ENCODE measurements at regions not wholly inside any gene's neighbourhood (a gene's known extent, or its start where the extent isn't known, plus 50 kb on each side); places are given as distances from the start of the nearest gene placed in this dataset.
A peak's percentile ranks its signal among the peaks of the same experiment; 100 is the strongest.
"Not testable (repeated sequence)": the region's sequence is repeated elsewhere in the genome, so short reads cannot be mapped to it uniquely, and the experiment has no call there.

GRCh38 chr5:123947797-123948196 lies 435.8 kb downstream of the CSNK1G3 start:
- no peaks in the 10 kb centered on the region for H3K79me2 ChIP-seq (ENCODE audit: control insufficient read depth, insufficient read depth, low read length, unreplicated experiment)
- H3K36me3 ChIP-seq (ENCODE audit: insufficient read depth, low read length), result no peaks in the 10 kb centered on the region
- H2AFZ ChIP-seq (ENCODE audit: low read length, unreplicated experiment), result no peak overlapping the region
- no peak overlapping the region for H3K27ac ChIP-seq (ENCODE audit: low read depth, low read length)
- no peaks in the 10 kb centered on the region for H3K27me3 ChIP-seq (ENCODE audit: insufficient read depth, low read length)
- H3K4me1 ChIP-seq (ENCODE audit: control insufficient read depth, insufficient read depth, low read length, unreplicated experiment), result peaks cover 19% of the 10 kb centered on the region
- H3K4me3 ChIP-seq (ENCODE audit: low read depth, low read length), result no peak overlapping the region

DNA sequence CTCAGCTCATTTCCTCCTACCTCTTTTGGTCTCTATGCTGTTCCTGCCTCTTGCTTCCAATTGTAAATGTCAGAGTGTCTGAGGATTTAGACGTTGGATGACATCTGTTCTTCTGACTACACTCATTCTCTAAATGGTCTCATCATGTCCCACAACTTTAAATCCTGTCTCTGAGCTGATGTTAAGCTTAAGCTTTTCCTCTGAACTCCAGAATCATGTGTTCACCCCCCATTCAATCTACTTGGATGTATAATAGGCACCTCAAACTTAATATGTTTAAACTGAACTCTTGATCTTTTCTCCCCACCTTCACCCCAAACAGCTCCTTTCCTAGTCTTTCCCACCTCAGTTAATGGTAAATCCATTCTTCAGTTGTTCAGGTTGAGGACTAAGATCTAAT lies 433.6 kb downstream of the CSNK1G3 start:
- Histone ChIP-seq H3K79me2 (ENCODE audit: control insufficient read depth, insufficient read depth, low read length, unreplicated experiment) (no peaks in the 10 kb centered on the region), H3K4me3 (ENCODE audit: low read depth, low read length) (no peak overlapping the region), H3K36me3 (ENCODE audit: insufficient read depth, low read length) (no peaks in the 10 kb centered on the region), H2AFZ (ENCODE audit: low read length, unreplicated experiment) (no peak overlapping the region), H3K4me1 (ENCODE audit: control insufficient read depth, insufficient read depth, low read length, unreplicated experiment) (peaks cover 3% of the 10 kb centered on the region), H3K27ac (ENCODE audit: low read depth, low read length) (no peak overlapping the region), H3K27me3 (ENCODE audit: insufficient read depth, low read length) (no peaks in the 10 kb centered on the region)

GRCh38 chr5:123943151-123943550 lies 431.2 kb downstream of the CSNK1G3 start:
- H2AFZ ChIP-seq (ENCODE audit: low read length, unreplicated experiment), result no peak overlapping the region
- no peak overlapping the region for H3K4me3 ChIP-seq (ENCODE audit: low read depth, low read length)
- no peaks in the 10 kb centered on the region for H3K36me3 ChIP-seq (ENCODE audit: insufficient read depth, low read length)
- H3K4me1 ChIP-seq (ENCODE audit: control insufficient read depth, insufficient read depth, low read length, unreplicated experiment), result no peaks in the 10 kb centered on the region
- no peaks in the 10 kb centered on the region for H3K27me3 ChIP-seq (ENCODE audit: insufficient read depth, low read length)
- H3K79me2 ChIP-seq (ENCODE audit: control insufficient read depth, insufficient read depth, low read length, unreplicated experiment), result no peaks in the 10 kb centered on the region
- no peak overlapping the region for H3K27ac ChIP-seq (ENCODE audit: low read depth, low read length)

GRCh38 chr5:123940416-123940815 lies 428.4 kb downstream of the CSNK1G3 start:
- H3K36me3 ChIP-seq (ENCODE audit: insufficient read depth, low read length), result no peaks in the 10 kb centered on the region
- no peaks in the 10 kb centered on the region for H3K27me3 ChIP-seq (ENCODE audit: insufficient read depth, low read length)
- H2AFZ ChIP-seq (ENCODE audit: low read length, unreplicated experiment), result no peak overlapping the region
- H3K79me2 ChIP-seq (ENCODE audit: control insufficient read depth, insufficient read depth, low read length, unreplicated experiment), result no peaks in the 10 kb centered on the region
- H3K4me3 ChIP-seq (ENCODE audit: low read depth, low read length), result no peak overlapping the region
- no peak overlapping the region for H3K27ac ChIP-seq (ENCODE audit: low read depth, low read length)
- no peaks in the 10 kb centered on the region for H3K4me1 ChIP-seq (ENCODE audit: control insufficient read depth, insufficient read depth, low read length, unreplicated experiment)

DNA sequence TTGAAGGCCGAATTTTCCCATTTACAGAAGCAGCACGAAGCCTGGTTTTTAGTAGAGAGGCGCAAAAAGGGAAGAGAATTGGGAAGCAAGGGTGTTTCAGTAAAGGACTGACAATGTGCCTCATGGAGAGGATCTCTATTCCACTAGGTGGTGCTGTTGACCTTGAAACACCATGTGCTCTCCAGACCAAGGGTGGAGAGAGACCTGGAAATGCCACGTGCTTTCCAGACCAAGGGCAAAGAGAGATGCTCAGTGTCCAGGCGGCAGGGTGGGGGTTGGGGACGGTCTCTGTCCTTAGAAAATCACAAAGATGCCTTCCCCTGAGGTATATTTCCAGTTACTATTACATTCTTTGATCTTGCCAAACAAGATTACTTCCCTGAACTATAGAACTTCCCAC lies 425.3 kb downstream of the CSNK1G3 start:
- H3K27ac ChIP-seq (ENCODE audit: low read depth, low read length), result no peak overlapping the region
- H3K27me3 ChIP-seq (ENCODE audit: insufficient read depth, low read length), result no peaks in the 10 kb centered on the region
- no peaks in the 10 kb centered on the region for H3K4me1 ChIP-seq (ENCODE audit: control insufficient read depth, insufficient read depth, low read length, unreplicated experiment)
- no peaks in the 10 kb centered on the region for H3K36me3 ChIP-seq (ENCODE audit: insufficient read depth, low read length)
- no peak overlapping the region for H2AFZ ChIP-seq (ENCODE audit: low read length, unreplicated experiment)
- no peak overlapping the region for H3K4me3 ChIP-seq (ENCODE audit: low read depth, low read length)
- no peaks in the 10 kb centered on the region for H3K79me2 ChIP-seq (ENCODE audit: control insufficient read depth, insufficient read depth, low read length, unreplicated experiment)

GRCh38 chr5:123936548-123936947 lies 424.6 kb downstream of the CSNK1G3 start:
- Histone ChIP-seq H3K4me1 (ENCODE audit: control insufficient read depth, insufficient read depth, low read length, unreplicated experiment) (no peaks in the 10 kb centered on the region), H2AFZ (ENCODE audit: low read length, unreplicated experiment) (no peak overlapping the region), H3K79me2 (ENCODE audit: control insufficient read depth, insufficient read depth, low read length, unreplicated experiment) (no peaks in the 10 kb centered on the region), H3K36me3 (ENCODE audit: insufficient read depth, low read length) (no peaks in the 10 kb centered on the region), H3K27ac (ENCODE audit: low read depth, low read length) (no peak overlapping the region), H3K4me3 (ENCODE audit: low read depth, low read length) (no peak overlapping the region), H3K27me3 (ENCODE audit: insufficient read depth, low read length) (no peaks in the 10 kb centered on the region)

DNA sequence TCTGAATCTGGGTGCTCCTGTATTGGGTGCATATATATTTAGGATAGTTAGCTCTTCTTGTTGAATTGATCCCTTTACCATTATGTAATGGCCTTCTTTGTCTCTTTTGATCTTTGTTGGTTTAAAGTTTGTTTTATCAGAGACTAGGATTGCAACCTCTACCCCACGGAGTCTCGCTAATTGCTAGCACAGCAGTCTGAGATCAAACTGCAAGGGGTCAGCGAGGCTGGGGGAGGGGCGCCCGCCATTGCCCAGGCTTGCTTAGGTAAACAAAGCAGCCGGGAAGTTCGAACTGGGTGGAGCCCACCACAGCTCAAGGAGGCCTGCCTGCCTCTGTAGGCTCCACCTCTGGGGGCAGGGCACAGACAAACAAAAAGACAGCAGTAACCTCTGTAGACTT lies 421.8 kb downstream of the CSNK1G3 start:
- H3K36me3 ChIP-seq (ENCODE audit: insufficient read depth, low read length); H3K4me1 ChIP-seq (ENCODE audit: control insufficient read depth, insufficient read depth, low read length, unreplicated experiment); H3K27me3 ChIP-seq (ENCODE audit: insufficient read depth, low read length); H3K27ac ChIP-seq (ENCODE audit: low read depth, low read length); H3K79me2 ChIP-seq (ENCODE audit: control insufficient read depth, insufficient read depth, low read length, unreplicated experiment); H3K4me3 ChIP-seq (ENCODE audit: low read depth, low read length); H2AFZ ChIP-seq (ENCODE audit: low read length, unreplicated experiment): not testable (repeated sequence)

DNA sequence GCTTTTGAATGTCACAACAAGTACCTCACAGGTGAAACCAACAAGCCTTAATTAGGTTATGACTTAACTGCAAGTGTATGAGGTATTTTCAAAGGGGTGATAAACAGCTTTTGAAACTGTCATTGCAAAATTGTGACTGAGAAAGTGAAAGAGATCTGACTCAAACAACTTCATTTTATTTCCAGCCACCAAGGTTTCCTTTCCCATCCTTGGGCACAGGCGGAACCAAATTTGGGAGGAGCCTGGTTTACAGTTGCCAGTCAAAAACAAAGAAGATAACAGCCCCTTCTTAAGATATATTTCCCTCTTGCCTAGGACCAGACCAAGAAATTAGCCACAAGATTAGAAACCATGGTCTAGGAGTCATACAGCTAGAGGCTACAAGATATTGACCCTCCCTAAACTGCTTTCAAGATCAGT lies 417.1 kb downstream of the CSNK1G3 start:
- H3K27ac ChIP-seq (ENCODE audit: low read depth, low read length), result no peak overlapping the region
- H3K4me1 ChIP-seq (ENCODE audit: control insufficient read depth, insufficient read depth, low read length, unreplicated experiment), result no peaks in the 10 kb centered on the region
- no peak overlapping the region for H2AFZ ChIP-seq (ENCODE audit: low read length, unreplicated experiment)
- no peaks in the 10 kb centered on the region for H3K36me3 ChIP-seq (ENCODE audit: insufficient read depth, low read length)
- no peaks in the 10 kb centered on the region for H3K27me3 ChIP-seq (ENCODE audit: insufficient read depth, low read length)
- H3K79me2 ChIP-seq (ENCODE audit: control insufficient read depth, insufficient read depth, low read length, unreplicated experiment), result no peaks in the 10 kb centered on the region
- no peak overlapping the region for H3K4me3 ChIP-seq (ENCODE audit: low read depth, low read length)

DNA sequence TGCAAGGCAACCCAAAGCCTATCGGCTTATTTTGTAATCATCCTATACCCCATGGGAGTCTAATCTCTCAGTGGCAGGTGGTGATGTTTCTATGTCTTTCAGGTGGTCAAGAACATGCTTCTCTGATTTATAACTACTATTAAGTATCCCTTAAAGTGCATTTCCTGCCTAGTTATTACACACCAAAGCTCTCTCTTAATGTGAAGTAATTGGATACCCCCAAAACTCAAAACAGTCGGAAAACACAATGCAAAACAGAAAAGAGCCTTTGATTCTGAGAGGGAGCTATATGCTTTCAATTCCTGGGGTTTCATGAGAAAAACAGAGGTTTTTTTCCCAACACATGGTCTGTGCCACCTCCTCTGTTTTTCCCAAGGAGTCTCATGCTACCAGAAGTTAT lies 416.4 kb downstream of the CSNK1G3 start:
- Histone ChIP-seq H3K27me3 (ENCODE audit: insufficient read depth, low read length) (no peaks in the 10 kb centered on the region), H3K79me2 (ENCODE audit: control insufficient read depth, insufficient read depth, low read length, unreplicated experiment) (no peaks in the 10 kb centered on the region), H3K27ac (ENCODE audit: low read depth, low read length) (no peak overlapping the region), H2AFZ (ENCODE audit: low read length, unreplicated experiment) (no peak overlapping the region), H3K4me1 (ENCODE audit: control insufficient read depth, insufficient read depth, low read length, unreplicated experiment) (no peaks in the 10 kb centered on the region), H3K4me3 (ENCODE audit: low read depth, low read length) (no peak overlapping the region), H3K36me3 (ENCODE audit: insufficient read depth, low read length) (no peaks in the 10 kb centered on the region)

- H3K36me3 ChIP-seq (ENCODE audit: insufficient read depth, low read length), result no peaks in the 10 kb centered on the region
Observed at GRCh38 chr5:123921193-123921592, 409.2 kb downstream of the CSNK1G3 start.

GRCh38 chr5:123916345-123917121 lies 404.6 kb downstream of the CSNK1G3 start:
- Histone ChIP-seq H2AFZ (ENCODE audit: low read length, unreplicated experiment) (no peak overlapping the region), H3K27ac (ENCODE audit: low read depth, low read length) (no peak overlapping the region), H3K4me1 (ENCODE audit: control insufficient read depth, insufficient read depth, low read length, unreplicated experiment) (no peaks in the 10 kb centered on the region), H3K27me3 (ENCODE audit: insufficient read depth, low read length) (no peaks in the 10 kb centered on the region), H3K36me3 (ENCODE audit: insufficient read depth, low read length) (no peaks in the 10 kb centered on the region), H3K79me2 (ENCODE audit: control insufficient read depth, insufficient read depth, low read length, unreplicated experiment) (no peaks in the 10 kb centered on the region), H3K4me3 (ENCODE audit: low read depth, low read length) (peak overlapping the region; percentile 18)

More at GRCh38 chr5:123921193-123921592, 409.2 kb downstream of the CSNK1G3 start:
- H3K4me3 ChIP-seq (ENCODE audit: low read depth, low read length), result no peak overlapping the region
- no peaks in the 10 kb centered on the region for H3K4me1 ChIP-seq (ENCODE audit: control insufficient read depth, insufficient read depth, low read length, unreplicated experiment)
- H3K79me2 ChIP-seq (ENCODE audit: control insufficient read depth, insufficient read depth, low read length, unreplicated experiment), result no peaks in the 10 kb centered on the region
- H2AFZ ChIP-seq (ENCODE audit: low read length, unreplicated experiment), result no peak overlapping the region
- H3K27ac ChIP-seq (ENCODE audit: low read depth, low read length), result no peak overlapping the region
- H3K27me3 ChIP-seq (ENCODE audit: insufficient read depth, low read length), result no peaks in the 10 kb centered on the region

Measured in ACC112 (cell line).